NCI-H2029 treated with DMSO at 0.1 percent for 48 hours (cell line): ENCODE measurements at regions not wholly inside any gene's neighbourhood (a gene's known extent, or its start where the extent isn't known, plus 50 kb on each side); places are given as distances from the start of the nearest gene placed in this dataset.

Source experiments
- DNase-seq: peaks from one replicate; lab custom pipeline; 2025; lab: John Stamatoyannopoulos, UW

- DNase-seq: no peak
These were observed 303.0 kb downstream of the PSAT1 start for GRCh38 chr9:78599926-78600325.

- peak; percentile 11 for DNase-seq
These were observed 305.1 kb downstream of the PSAT1 start for GRCh38 chr9:78601957-78602565.

- no peak for DNase-seq
These were observed 308.4 kb downstream of the PSAT1 start for GRCh38 chr9:78605041-78606000.

GRCh38 chr9:78606001-78606379 is 309.1 kb downstream of the PSAT1 start:
- no peak for DNase-seq

- no peak for DNase-seq
These were observed 310.9 kb downstream of the PSAT1 start for GRCh38 chr9:78607853-78608252.

GRCh38 chr9:78609450-78609849 is 312.5 kb downstream of the PSAT1 start:
- no peak for DNase-seq

- DNase-seq: no peak
These were observed 315.2 kb downstream of the PSAT1 start for GRCh38 chr9:78612091-78612490.

GRCh38 chr9:78613006-78613405 is 316.1 kb downstream of the PSAT1 start:
- no peak for DNase-seq

GRCh38 chr9:78614892-78615291 is 318.0 kb downstream of the PSAT1 start:
- DNase-seq: no peak

- DNase-seq: no peak
These were observed 318.4 kb downstream of the PSAT1 start for GRCh38 chr9:78615372-78615771.

GRCh38 chr9:78618735-78619134 is 321.8 kb downstream of the PSAT1 start:
- DNase-seq: no peak

GRCh38 chr9:78620303-78620702 is 323.4 kb downstream of the PSAT1 start:
- DNase-seq: no peak

GRCh38 chr9:78620764-78621163 is 323.8 kb downstream of the PSAT1 start:
- DNase-seq: no peak

GRCh38 chr9:78622126-78622525 is 325.2 kb downstream of the PSAT1 start:
- DNase-seq: no peak

GRCh38 chr9:78626971-78627370 is 330.0 kb downstream of the PSAT1 start:
- no peak for DNase-seq

GRCh38 chr9:78630966-78631365 is 334.0 kb downstream of the PSAT1 start:
- no peak for DNase-seq

- no peak for DNase-seq
These were observed 343.8 kb downstream of the PSAT1 start for GRCh38 chr9:78640728-78641127.

GRCh38 chr9:78644359-78644758 is 347.4 kb downstream of the PSAT1 start:
- DNase-seq: no peak

GRCh38 chr9:78654324-78654723 is 357.4 kb downstream of the PSAT1 start:
- no peak for DNase-seq

- no peak for DNase-seq
These were observed 366.4 kb downstream of the PSAT1 start for GRCh38 chr9:78663369-78663768.

- no peak for DNase-seq
These were observed 367.4 kb downstream of the PSAT1 start for GRCh38 chr9:78664370-78664769.

GRCh38 chr9:78666818-78667414 is 370.0 kb downstream of the PSAT1 start:
- no peak for DNase-seq
